ENCODE measurements at regions not wholly inside any gene's neighbourhood (a gene's known extent, or its start where the extent isn't known, plus 50 kb on each side); places are given as distances from the start of the nearest gene placed in this dataset.

- Histone ChIP-seq H3K9ac (ENCODE audit: low read length) (no peak overlapping the region), H3K79me2 (ENCODE audit: control insufficient read depth, insufficient read depth, low read length) (no peaks in the 10 kb centered on the region), H3K4me2 (replicated peaks; ENCODE audit: low read depth, low read length, poor library complexity, severe bottlenecking) (no peak overlapping the region), H3K27me3 (replicated peaks in 1 of 4; ENCODE audit: control extremely low read depth in 1 of 4, control insufficient read depth in 3 of 4, insufficient read depth in 4 of 4, low read length in 3 of 4) (no peaks in the 10 kb centered on the region), H2AFZ (ENCODE audit: insufficient read depth, low read depth, low read length, poor library complexity, severe bottlenecking) (no peak overlapping the region), H3K9me3 (ENCODE audit: control extremely low read depth in 1 of 3, control insufficient read depth in 2 of 3, insufficient read depth in 1 of 3, low read length in 2 of 3) (peaks cover 0 to 2% (median 0%) of the 10 kb centered on the region in 3 donors), H3K4me3 (ENCODE audit: control extremely low read depth in 1 of 5, extremely low read depth in 1 of 5, insufficient read depth in 1 of 5, low read depth in 2 of 5, low read length in 4 of 5) (no peak overlapping the region), H3K4me1 (ENCODE audit: control insufficient read depth in 2 of 2, insufficient read depth in 2 of 2, low read length in 2 of 2) (peaks cover 4 to 5% of the 10 kb centered on the region in 2 donors), H4K20me1 (ENCODE audit: control insufficient read depth, insufficient read depth, low read length, poor library complexity, severe bottlenecking) (no peaks in the 10 kb centered on the region), H3K36me3 (replicated peaks in 1 of 2; ENCODE audit: control extremely low read depth in 1 of 2, control insufficient read depth in 1 of 2, extremely low read depth in 1 of 2, insufficient read depth in 2 of 2, low read length in 1 of 2) (no peaks in the 10 kb centered on the region), H3K27ac (ENCODE audit: low read length in 2 of 2) (no peak overlapping the region)
- DNase-seq = no peak
- WGBS (ENCODE audit: insufficient coverage) = 93% methylated on average over 6 of the region's 7 CpGs
- Mint-ChIP-seq H3K4me3 (no peak overlapping the region), H3K27ac (no peak overlapping the region), H3K9me3 (ENCODE audit: insufficient read depth) (no peaks in the 10 kb centered on the region), H3K4me1 (peaks cover 10% of the 10 kb centered on the region), H3K27me3 (peaks cover 8% of the 10 kb centered on the region)
- no peak for TF ChIP-seq EZH2 (IDR thresholded peaks at IDR 0.05; ENCODE audit: borderline replicate concordance, insufficient read depth, low read depth, low read length, poor library complexity, severe bottlenecking)
- TF ChIP-seq, protein P1, sequence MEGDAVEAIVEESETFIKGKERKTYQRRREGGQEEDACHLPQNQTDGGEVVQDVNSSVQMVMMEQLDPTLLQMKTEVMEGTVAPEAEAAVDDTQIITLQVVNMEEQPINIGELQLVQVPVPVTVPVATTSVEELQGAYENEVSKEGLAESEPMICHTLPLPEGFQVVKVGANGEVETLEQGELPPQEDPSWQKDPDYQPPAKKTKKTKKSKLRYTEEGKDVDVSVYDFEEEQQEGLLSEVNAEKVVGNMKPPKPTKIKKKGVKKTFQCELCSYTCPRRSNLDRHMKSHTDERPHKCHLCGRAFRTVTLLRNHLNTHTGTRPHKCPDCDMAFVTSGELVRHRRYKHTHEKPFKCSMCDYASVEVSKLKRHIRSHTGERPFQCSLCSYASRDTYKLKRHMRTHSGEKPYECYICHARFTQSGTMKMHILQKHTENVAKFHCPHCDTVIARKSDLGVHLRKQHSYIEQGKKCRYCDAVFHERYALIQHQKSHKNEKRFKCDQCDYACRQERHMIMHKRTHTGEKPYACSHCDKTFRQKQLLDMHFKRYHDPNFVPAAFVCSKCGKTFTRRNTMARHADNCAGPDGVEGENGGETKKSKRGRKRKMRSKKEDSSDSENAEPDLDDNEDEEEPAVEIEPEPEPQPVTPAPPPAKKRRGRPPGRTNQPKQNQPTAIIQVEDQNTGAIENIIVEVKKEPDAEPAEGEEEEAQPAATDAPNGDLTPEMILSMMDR (IDR thresholded peaks at IDR 0.05) = no peak
- ChIA-PET CTCF (no interaction called here), POLR2A (no interaction called here)
- no peak for ATAC-seq (ENCODE audit: low read depth)
- intact Hi-C loops (cut with micrococcal nuclease) = no loop called here
These were observed 90.4 kb upstream of the MVB12B start for GRCh38 chr9:126236273-126236672.

GRCh38 chr9:126238415-126238814, 88.2 kb upstream of the MVB12B start:
- ATAC-seq (ENCODE audit: low read depth) = no peak
- TF ChIP-seq EZH2 (IDR thresholded peaks at IDR 0.05; ENCODE audit: borderline replicate concordance, insufficient read depth, low read depth, low read length, poor library complexity, severe bottlenecking) = no peak
- H3K36me3 ChIP-seq (replicated peaks in 1 of 2; ENCODE audit: control extremely low read depth in 1 of 2, control insufficient read depth in 1 of 2, extremely low read depth in 1 of 2, insufficient read depth in 2 of 2, low read length in 1 of 2) = no peaks in the 10 kb centered on the region
- intact Hi-C loops (cut with micrococcal nuclease) = no loop called here
- H3K9me3 ChIP-seq (ENCODE audit: control extremely low read depth in 1 of 3, control insufficient read depth in 2 of 3, insufficient read depth in 1 of 3, low read length in 2 of 3) = peaks cover 2 to 5% (median 4%) of the 10 kb centered on the region in 3 donors
- no peak overlapping the region for H3K9ac ChIP-seq (ENCODE audit: low read length)
- 92% methylated on average over 2 of the region's 2 CpGs for WGBS (ENCODE audit: insufficient coverage)
- no peak overlapping the region for H3K4me3 ChIP-seq (ENCODE audit: control extremely low read depth in 1 of 5, extremely low read depth in 1 of 5, insufficient read depth in 1 of 5, low read depth in 2 of 5, low read length in 4 of 5)
- no peak overlapping the region for H3K4me3 Mint-ChIP-seq
- H3K9me3 Mint-ChIP-seq (ENCODE audit: insufficient read depth) = no peaks in the 10 kb centered on the region
- ChIA-PET POLR2A (no interaction called here), CTCF (no interaction called here)
- H3K4me1 Mint-ChIP-seq = peaks cover 10% of the 10 kb centered on the region
- no peak overlapping the region for H2AFZ ChIP-seq (ENCODE audit: insufficient read depth, low read depth, low read length, poor library complexity, severe bottlenecking)
- peaks cover 4 to 5% of the 10 kb centered on the region in 2 donors for H3K4me1 ChIP-seq (ENCODE audit: control insufficient read depth in 2 of 2, insufficient read depth in 2 of 2, low read length in 2 of 2)
- no peaks in the 10 kb centered on the region for H4K20me1 ChIP-seq (ENCODE audit: control insufficient read depth, insufficient read depth, low read length, poor library complexity, severe bottlenecking)
- H3K27ac ChIP-seq (ENCODE audit: low read length in 2 of 2) = no peak overlapping the region
- DNase-seq = no peak
- peaks cover 6% of the 10 kb centered on the region for H3K27me3 Mint-ChIP-seq
- no peak overlapping the region for H3K27ac Mint-ChIP-seq
- H3K4me2 ChIP-seq (replicated peaks; ENCODE audit: low read depth, low read length, poor library complexity, severe bottlenecking) = no peak overlapping the region
- H3K27me3 ChIP-seq (replicated peaks in 1 of 4; ENCODE audit: control extremely low read depth in 1 of 4, control insufficient read depth in 3 of 4, insufficient read depth in 4 of 4, low read length in 3 of 4) = no peaks in the 10 kb centered on the region
- H3K79me2 ChIP-seq (ENCODE audit: control insufficient read depth, insufficient read depth, low read length) = no peaks in the 10 kb centered on the region
